ENCODE measurements at regions not wholly inside any gene's neighbourhood (a gene's known extent, or its start where the extent isn't known, plus 50 kb on each side); places are given as distances from the start of the nearest gene placed in this dataset.

DNA sequence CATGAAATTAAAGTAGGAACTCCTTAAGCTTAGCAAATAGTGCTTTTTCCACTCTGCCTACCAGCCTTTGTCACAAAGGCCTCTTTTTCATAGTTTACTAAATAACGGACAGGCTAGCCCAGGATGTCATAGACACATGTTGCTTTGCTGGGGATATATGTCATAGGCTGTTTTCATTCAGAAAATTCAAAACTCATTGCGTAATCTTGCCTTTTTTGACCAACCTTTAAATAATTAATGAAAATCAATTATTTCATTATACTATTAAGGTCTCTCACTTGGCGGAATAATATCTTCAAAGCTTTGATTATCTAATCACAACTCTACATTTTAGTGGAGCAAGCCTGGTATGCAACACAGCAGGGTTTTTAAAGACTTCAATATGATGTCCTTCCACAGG lies 1245.7 kb upstream of the LRRTM1 start:
- H3K4me2 ChIP-seq (ENCODE audit: extremely low read depth, insufficient read depth, low read length), result no peak overlapping the region
- H3K27ac ChIP-seq (ENCODE audit: insufficient read depth, low read length), result no peak overlapping the region
- H3K9ac ChIP-seq (ENCODE audit: insufficient read depth, low read length), result no peak overlapping the region
- H3K27me3 ChIP-seq (ENCODE audit: control insufficient read depth, insufficient read depth, low read length), result no peaks in the 10 kb centered on the region
- no peak for TF ChIP-seq EZH2 (IDR thresholded peaks at IDR 0.05; ENCODE audit: low read length, missing control alignments)
- TF ChIP-seq, protein P1, sequence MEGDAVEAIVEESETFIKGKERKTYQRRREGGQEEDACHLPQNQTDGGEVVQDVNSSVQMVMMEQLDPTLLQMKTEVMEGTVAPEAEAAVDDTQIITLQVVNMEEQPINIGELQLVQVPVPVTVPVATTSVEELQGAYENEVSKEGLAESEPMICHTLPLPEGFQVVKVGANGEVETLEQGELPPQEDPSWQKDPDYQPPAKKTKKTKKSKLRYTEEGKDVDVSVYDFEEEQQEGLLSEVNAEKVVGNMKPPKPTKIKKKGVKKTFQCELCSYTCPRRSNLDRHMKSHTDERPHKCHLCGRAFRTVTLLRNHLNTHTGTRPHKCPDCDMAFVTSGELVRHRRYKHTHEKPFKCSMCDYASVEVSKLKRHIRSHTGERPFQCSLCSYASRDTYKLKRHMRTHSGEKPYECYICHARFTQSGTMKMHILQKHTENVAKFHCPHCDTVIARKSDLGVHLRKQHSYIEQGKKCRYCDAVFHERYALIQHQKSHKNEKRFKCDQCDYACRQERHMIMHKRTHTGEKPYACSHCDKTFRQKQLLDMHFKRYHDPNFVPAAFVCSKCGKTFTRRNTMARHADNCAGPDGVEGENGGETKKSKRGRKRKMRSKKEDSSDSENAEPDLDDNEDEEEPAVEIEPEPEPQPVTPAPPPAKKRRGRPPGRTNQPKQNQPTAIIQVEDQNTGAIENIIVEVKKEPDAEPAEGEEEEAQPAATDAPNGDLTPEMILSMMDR (conservative IDR thresholded peaks at IDR 0.05 in 1 of 2, IDR thresholded peaks at IDR 0.05 in 1 of 2; ENCODE audit: low read depth in 1 of 2, low read length in 2 of 2), result no peak
- DNase-seq (ENCODE audit: low read depth in 2 of 2), result no peak
- H3K79me2 ChIP-seq (ENCODE audit: control insufficient read depth, insufficient read depth, low read length), result no peaks in the 10 kb centered on the region
- no peaks in the 10 kb centered on the region for H3K36me3 ChIP-seq (ENCODE audit: control insufficient read depth, insufficient read depth, low read length)
- no peaks in the 10 kb centered on the region for H3K4me1 ChIP-seq (ENCODE audit: control insufficient read depth, extremely low read depth, insufficient read depth, low read length)
- H3K9me3 ChIP-seq (ENCODE audit: control insufficient read depth, insufficient read depth, low read depth, low read length), result no peaks in the 10 kb centered on the region
- H2AFZ ChIP-seq (ENCODE audit: low read length), result no peak overlapping the region
- no peak overlapping the region for H3K4me3 ChIP-seq (replicated peaks in 1 of 4; ENCODE audit: control extremely low read depth in 1 of 4, insufficient read depth in 1 of 4, low read depth in 3 of 4, low read length in 4 of 4)
- no peaks in the 10 kb centered on the region for H4K20me1 ChIP-seq (ENCODE audit: control insufficient read depth, extremely low read depth, insufficient read depth, low read length)

DNA sequence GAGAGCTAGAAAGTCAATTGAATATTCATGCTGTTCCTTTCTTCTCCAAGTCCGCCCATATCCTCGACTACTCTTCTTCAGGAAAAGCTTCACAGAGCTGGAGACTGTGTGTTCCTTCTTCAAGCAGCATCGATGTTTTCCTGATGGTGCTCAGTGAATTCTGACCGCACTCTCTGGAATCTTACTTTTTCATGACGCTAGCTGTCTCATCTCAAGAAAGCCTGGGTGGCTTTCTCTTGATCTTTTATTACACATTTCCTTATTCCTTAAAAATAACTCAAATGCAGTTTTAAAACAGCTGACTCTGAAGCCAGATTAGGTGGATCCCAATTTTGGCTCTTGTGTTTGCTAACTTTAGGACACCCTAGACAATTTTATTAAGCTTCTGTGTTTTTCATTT lies 1245.1 kb upstream of the LRRTM1 start:
- Histone ChIP-seq H3K9me3 (ENCODE audit: control insufficient read depth, insufficient read depth, low read depth, low read length) (no peaks in the 10 kb centered on the region), H3K27ac (ENCODE audit: insufficient read depth, low read length) (no peak overlapping the region), H3K4me2 (ENCODE audit: extremely low read depth, insufficient read depth, low read length) (no peak overlapping the region), H3K4me1 (ENCODE audit: control insufficient read depth, extremely low read depth, insufficient read depth, low read length) (no peaks in the 10 kb centered on the region), H3K79me2 (ENCODE audit: control insufficient read depth, insufficient read depth, low read length) (no peaks in the 10 kb centered on the region), H2AFZ (ENCODE audit: low read length) (no peak overlapping the region), H3K9ac (ENCODE audit: insufficient read depth, low read length) (no peak overlapping the region), H3K27me3 (ENCODE audit: control insufficient read depth, insufficient read depth, low read length) (no peaks in the 10 kb centered on the region), H3K36me3 (ENCODE audit: control insufficient read depth, insufficient read depth, low read length) (no peaks in the 10 kb centered on the region), H3K4me3 (replicated peaks in 1 of 4; ENCODE audit: control extremely low read depth in 1 of 4, insufficient read depth in 1 of 4, low read depth in 3 of 4, low read length in 4 of 4) (no peak overlapping the region), H4K20me1 (ENCODE audit: control insufficient read depth, extremely low read depth, insufficient read depth, low read length) (no peaks in the 10 kb centered on the region)
- TF ChIP-seq, protein P1 (conservative IDR thresholded peaks at IDR 0.05 in 1 of 2, IDR thresholded peaks at IDR 0.05 in 1 of 2; ENCODE audit: low read depth in 1 of 2, low read length in 2 of 2), result no peak
- TF ChIP-seq EZH2 (IDR thresholded peaks at IDR 0.05; ENCODE audit: low read length, missing control alignments), result no peak
- DNase-seq (ENCODE audit: low read depth in 2 of 2), result no peak

DNA sequence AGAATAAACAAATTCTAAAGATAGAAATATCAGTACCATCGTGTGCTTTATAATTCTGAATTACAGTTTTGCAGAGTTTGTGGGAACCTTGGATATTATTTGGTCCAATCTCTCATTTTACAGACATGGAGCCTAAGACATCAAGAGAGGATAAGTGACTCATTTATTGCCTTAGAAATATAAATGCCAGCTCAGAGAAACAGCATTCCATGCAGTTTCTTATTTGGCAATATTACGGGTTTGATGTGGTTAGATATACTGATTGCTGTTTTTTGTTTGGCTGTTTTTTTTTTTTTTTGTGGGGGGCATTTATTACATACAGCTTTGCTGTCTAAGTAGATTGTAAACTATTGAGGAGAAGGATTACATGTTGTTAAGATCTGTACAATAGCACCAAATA lies 1241.1 kb upstream of the LRRTM1 start:
- H3K79me2 ChIP-seq (ENCODE audit: control insufficient read depth, insufficient read depth, low read length), result no peaks in the 10 kb centered on the region
- no peaks in the 10 kb centered on the region for H4K20me1 ChIP-seq (ENCODE audit: control insufficient read depth, extremely low read depth, insufficient read depth, low read length)
- H2AFZ ChIP-seq (ENCODE audit: low read length), result no peak overlapping the region
- DNase-seq (ENCODE audit: low read depth in 2 of 2), result no peak
- H3K27ac ChIP-seq (ENCODE audit: insufficient read depth, low read length), result no peak overlapping the region
- H3K4me1 ChIP-seq (ENCODE audit: control insufficient read depth, extremely low read depth, insufficient read depth, low read length), result no peaks in the 10 kb centered on the region
- TF ChIP-seq, protein P1 (conservative IDR thresholded peaks at IDR 0.05 in 1 of 2, IDR thresholded peaks at IDR 0.05 in 1 of 2; ENCODE audit: low read depth in 1 of 2, low read length in 2 of 2), result no peak
- no peak for TF ChIP-seq EZH2 (IDR thresholded peaks at IDR 0.05; ENCODE audit: low read length, missing control alignments)
- H3K9ac ChIP-seq (ENCODE audit: insufficient read depth, low read length), result no peak overlapping the region
- no peak overlapping the region for H3K4me3 ChIP-seq (replicated peaks in 1 of 4; ENCODE audit: control extremely low read depth in 1 of 4, insufficient read depth in 1 of 4, low read depth in 3 of 4, low read length in 4 of 4)
- no peaks in the 10 kb centered on the region for H3K36me3 ChIP-seq (ENCODE audit: control insufficient read depth, insufficient read depth, low read length)
- H3K9me3 ChIP-seq (ENCODE audit: control insufficient read depth, insufficient read depth, low read depth, low read length), result no peaks in the 10 kb centered on the region
- no peak overlapping the region for H3K4me2 ChIP-seq (ENCODE audit: extremely low read depth, insufficient read depth, low read length)
- H3K27me3 ChIP-seq (ENCODE audit: control insufficient read depth, insufficient read depth, low read length), result no peaks in the 10 kb centered on the region

Measured in fibroblast of lung (primary cell).